IMR-90 (cell line): ENCODE measurements at regions not wholly inside any gene's neighbourhood (a gene's known extent, or its start where the extent isn't known, plus 50 kb on each side); places are given as distances from the start of the nearest gene placed in this dataset.

Experiments used
- CTCF ChIP-seq: conservative IDR thresholded peaks from 2 replicates; pipeline ENCODE4 v1.5.1; 2012; ENCODE audit warnings: mild to moderate bottlenecking, low read depth, low read length, improper control_type of control experiment
- RAD21 ChIP-seq: IDR thresholded peaks from 2 replicates; pipeline ENCODE4 v1.6.1; 2012; ENCODE audit warnings: low read length, improper control_type of control experiment
- SMC3 ChIP-seq: fragments of 150-350 bp; IDR thresholded peaks from 2 replicates; pipeline ENCODE4 v1.6.1; 2016; ENCODE audit warnings: low read depth, mild to moderate bottlenecking, antibody characterized with exemption, low read length, moderate library complexity

- TF ChIP-seq SMC3 (no peak), RAD21 (no peak), CTCF (no peak)
These were observed 52.5 kb upstream of the ZNF728 start for GRCh38 chr19:23055501-23055900.
